ENCODE measurements at regions not wholly inside any gene's neighbourhood (a gene's known extent, or its start where the extent isn't known, plus 50 kb on each side); places are given as distances from the start of the nearest gene placed in this dataset.

GRCh38 chr6:145031962-145032361 lies 703.4 kb downstream of the EPM2A start:
- H3K27me3 ChIP-seq (ENCODE audit: insufficient read depth, low read length) = no peaks in the 10 kb centered on the region
- H3K27ac ChIP-seq (ENCODE audit: low read depth, low read length) = no peak overlapping the region
- TF ChIP-seq CTCF (IDR thresholded peaks at IDR 0.05; ENCODE audit: extremely low read depth, low read depth, low read length) = no peak

GRCh38 chr6:145032562-145033145 lies 702.7 kb downstream of the EPM2A start:
- no peak overlapping the region for H3K4me3 ChIP-seq (ENCODE audit: insufficient read depth, low read length)
- no peak overlapping the region for H2AFZ ChIP-seq (ENCODE audit: low read length)
- no peaks in the 10 kb centered on the region for H3K9me3 ChIP-seq (ENCODE audit: low read depth, low read length)
- no peaks in the 10 kb centered on the region for H4K20me1 ChIP-seq (ENCODE audit: insufficient read depth, low read length)
- H3K27me3 ChIP-seq (ENCODE audit: insufficient read depth, low read length) = no peaks in the 10 kb centered on the region
- H3K36me3 ChIP-seq (ENCODE audit: insufficient read depth, low read length) = no peaks in the 10 kb centered on the region
- TF ChIP-seq CTCF (IDR thresholded peaks at IDR 0.05; ENCODE audit: extremely low read depth, low read depth, low read length) = no peak
- no peaks in the 10 kb centered on the region for H3K79me2 ChIP-seq (ENCODE audit: insufficient read depth, low read length)
- no peak for DNase-seq (ENCODE audit: insufficient read length, low spot score, missing footprints)
- H3K4me1 ChIP-seq (ENCODE audit: insufficient read depth, low read length) = peaks cover 3% of the 10 kb centered on the region
- H3K27ac ChIP-seq (ENCODE audit: low read depth, low read length) = no peak overlapping the region
- no peak overlapping the region for H3K4me2 ChIP-seq (ENCODE audit: insufficient read depth, low read length)

More at GRCh38 chr6:145031962-145032361, 703.4 kb downstream of the EPM2A start:
- Histone ChIP-seq H3K4me1 (ENCODE audit: insufficient read depth, low read length) (peaks cover 3% of the 10 kb centered on the region), H3K79me2 (ENCODE audit: insufficient read depth, low read length) (no peaks in the 10 kb centered on the region), H3K4me2 (ENCODE audit: insufficient read depth, low read length) (no peak overlapping the region), H3K4me3 (ENCODE audit: insufficient read depth, low read length) (no peak overlapping the region), H3K9me3 (ENCODE audit: low read depth, low read length) (no peaks in the 10 kb centered on the region), H3K36me3 (ENCODE audit: insufficient read depth, low read length) (no peaks in the 10 kb centered on the region), H2AFZ (ENCODE audit: low read length) (no peak overlapping the region), H4K20me1 (ENCODE audit: insufficient read depth, low read length) (no peaks in the 10 kb centered on the region)
- DNase-seq (ENCODE audit: insufficient read length, low spot score, missing footprints) = no peak

DNA sequence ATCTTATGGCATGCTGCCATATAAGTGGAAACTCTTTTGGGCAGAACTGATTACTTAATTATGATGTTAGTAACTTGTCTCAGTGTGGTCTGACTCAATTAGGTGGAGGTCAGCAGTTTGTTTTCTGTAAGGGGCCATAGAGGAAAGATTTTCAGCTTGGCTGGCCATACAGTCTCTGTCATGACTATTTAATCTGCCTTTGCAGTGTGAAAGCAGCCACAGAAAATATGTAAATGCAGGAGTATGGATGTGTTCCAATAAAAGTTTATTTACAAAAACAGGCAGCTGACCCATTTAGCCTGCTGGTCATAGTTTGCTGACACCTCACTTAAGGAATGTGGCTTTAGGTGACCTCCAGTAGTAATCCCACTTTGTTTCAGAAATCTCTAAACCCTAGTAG lies 700.7 kb downstream of the EPM2A start:
- TF ChIP-seq CTCF (IDR thresholded peaks at IDR 0.05; ENCODE audit: extremely low read depth, low read depth, low read length) = no peak
- DNase-seq (ENCODE audit: insufficient read length, low spot score, missing footprints) = no peak

GRCh38 chr6:145036236-145036635 lies 699.1 kb downstream of the EPM2A start:
- no peak for TF ChIP-seq CTCF (IDR thresholded peaks at IDR 0.05; ENCODE audit: extremely low read depth, low read depth, low read length)
- DNase-seq (ENCODE audit: insufficient read length, low spot score, missing footprints) = no peak
- no peak overlapping the region for H3K27ac ChIP-seq (ENCODE audit: low read depth, low read length)

More for the DNA sequence above, 700.7 kb downstream of the EPM2A start:
- no peak overlapping the region for H2AFZ ChIP-seq (ENCODE audit: low read length)
- no peaks in the 10 kb centered on the region for H3K9me3 ChIP-seq (ENCODE audit: low read depth, low read length)
- no peaks in the 10 kb centered on the region for H3K36me3 ChIP-seq (ENCODE audit: insufficient read depth, low read length)
- H4K20me1 ChIP-seq (ENCODE audit: insufficient read depth, low read length) = no peaks in the 10 kb centered on the region
- no peaks in the 10 kb centered on the region for H3K79me2 ChIP-seq (ENCODE audit: insufficient read depth, low read length)
- H3K27me3 ChIP-seq (ENCODE audit: insufficient read depth, low read length) = no peaks in the 10 kb centered on the region
- no peak overlapping the region for H3K4me2 ChIP-seq (ENCODE audit: insufficient read depth, low read length)
- H3K4me1 ChIP-seq (ENCODE audit: insufficient read depth, low read length) = peaks cover 3% of the 10 kb centered on the region
- H3K4me3 ChIP-seq (ENCODE audit: insufficient read depth, low read length) = no peak overlapping the region
- H3K27ac ChIP-seq (ENCODE audit: low read depth, low read length) = no peak overlapping the region

More at GRCh38 chr6:145036236-145036635, 699.1 kb downstream of the EPM2A start:
- Histone ChIP-seq H3K79me2 (ENCODE audit: insufficient read depth, low read length) (no peaks in the 10 kb centered on the region), H3K36me3 (ENCODE audit: insufficient read depth, low read length) (no peaks in the 10 kb centered on the region), H3K4me1 (ENCODE audit: insufficient read depth, low read length) (peaks cover under 1% of the 10 kb centered on the region), H3K4me2 (ENCODE audit: insufficient read depth, low read length) (no peak overlapping the region), H2AFZ (ENCODE audit: low read length) (no peak overlapping the region), H3K4me3 (ENCODE audit: insufficient read depth, low read length) (no peak overlapping the region), H4K20me1 (ENCODE audit: insufficient read depth, low read length) (no peaks in the 10 kb centered on the region), H3K9me3 (ENCODE audit: low read depth, low read length) (no peaks in the 10 kb centered on the region), H3K27me3 (ENCODE audit: insufficient read depth, low read length) (no peaks in the 10 kb centered on the region)

Data from osteoblast (primary cell).